Endothelial cell of umbilical vein (primary cell): ENCODE measurements at regions not wholly inside any gene's neighbourhood (a gene's known extent, or its start where the extent isn't known, plus 50 kb on each side); places are given as distances from the start of the nearest gene placed in this dataset.
A peak's percentile ranks its signal among the peaks of the same experiment; 100 is the strongest.

ENCODE experiments used
- BruUV-seq: library from RNA; stranded (reverse); fragments of 400-500 nt; replicated peaks from 2 replicates; lab custom pipeline; 2021; lab: Mats Ljungman, UMichigan
- CTCF ChIA-PET: fragments of 300-600, 350-600 bp; sonication (Branson Sonifier 250); formaldehyde crosslinking; loops from one replicate; lab custom pipeline; 2021; ENCODE audit warnings: antibody characterized with exemption, inconsistent platforms; lab: Charles Lee
- POLR2A ChIA-PET: fragments of 300-600, 350-600 bp; sonication (Branson Sonifier 250); formaldehyde crosslinking; loops from one replicate; lab custom pipeline; 2021; ENCODE audit warnings: antibody characterized with exemption, inconsistent platforms; lab: Charles Lee
- DNase-seq: peaks from one replicate; pipeline ENCODE4 v3.0.0-alpha.2; 2011; ENCODE audit warnings: low read depth, low spot score
- FAIRE-seq: peaks from 2 replicates; lab custom pipeline; 2011; peaks lifted over from hg19 to GRCh38; lab: Jason Lieb, UNC
- H2AFZ ChIP-seq: 2 replicates; pipeline ENCODE4 v1.6.0; 2012; ENCODE audit warnings: low read depth, low read length, control low read depth, inconsistent platforms
- H3K27ac ChIP-seq: 2 replicates; pipeline ENCODE4 v1.5.1; 2011; ENCODE audit warnings: low read depth, mild to moderate bottlenecking, control low read depth, low read length, moderate library complexity; ENCODE audit not compliant: insufficient read depth
- H3K27me3 ChIP-seq, 2 experiments: 2 replicates each; pipeline versions ENCODE4 v1.6.0 to v1.6.1; 2011; ENCODE audit warnings: low read length in 2 of 2, mixed read lengths in 1 of 2; ENCODE audit not compliant: control insufficient read depth in 2 of 2, insufficient read depth in 2 of 2
- H3K36me3 ChIP-seq, 2 experiments: 2 replicates in 1 of 2; 3 replicates in 1 of 2; pipeline ENCODE4 v1.5.1; 2011; ENCODE audit warnings: low read length in 2 of 2, mild to moderate bottlenecking in 1 of 2, moderate library complexity in 1 of 2; ENCODE audit not compliant: control insufficient read depth in 2 of 2, insufficient read depth in 2 of 2; ENCODE audit errors: extremely low read depth in 1 of 2
- H3K4me1 ChIP-seq: 3 replicates; pipeline ENCODE4 v1.5.1; 2011; ENCODE audit warnings: mild to moderate bottlenecking, low read length; ENCODE audit not compliant: control insufficient read depth, insufficient read depth; ENCODE audit errors: extremely low read depth
- H3K4me2 ChIP-seq: 2 replicates; pipeline ENCODE4 v1.6.1; 2011; ENCODE audit warnings: low read length, control low read depth, mixed read lengths; ENCODE audit not compliant: insufficient read depth
- H3K4me3 ChIP-seq, 3 experiments: fragments of 200-600 bp in 1 of 3; sonication (generic), shearing (Covaris generic) in 1 of 3; replicated peaks in 1 of 3; 2 replicates each; pipeline ENCODE4 v1.5.1; 2011 to 2016; ENCODE audit warnings: control low read depth in 3 of 3, low read length in 3 of 3, mild to moderate bottlenecking in 2 of 3, inconsistent platforms in 1 of 3, low read depth in 1 of 3, moderate library complexity in 1 of 3; ENCODE audit not compliant: insufficient read depth in 1 of 3
- H3K79me2 ChIP-seq: 2 replicates; pipeline ENCODE4 v1.6.0; 2012; ENCODE audit warnings: low read length, inconsistent platforms; ENCODE audit not compliant: control insufficient read depth, insufficient read depth
- H3K9ac ChIP-seq: replicated peaks from 2 replicates; pipeline ENCODE3; 2011; ENCODE audit warnings: low read length, control low read depth; ENCODE audit not compliant: insufficient read depth; ENCODE audit errors: extremely low read depth
- H3K9me1 ChIP-seq: replicated peaks from 3 replicates; pipeline ENCODE4 v1.6.0; 2011; ENCODE audit warnings: mild to moderate bottlenecking, low read length; ENCODE audit not compliant: control insufficient read depth, insufficient read depth; ENCODE audit errors: extremely low read depth
- H3K9me3 ChIP-seq: replicated peaks from 2 replicates; pipeline ENCODE4 v1.5.1; 2012; ENCODE audit warnings: low read length, inconsistent platforms; ENCODE audit not compliant: control insufficient read depth, insufficient read depth
- H4K20me1 ChIP-seq: replicated peaks from 2 replicates; pipeline ENCODE3; 2011; ENCODE audit warnings: mild to moderate bottlenecking, low read length; ENCODE audit not compliant: control insufficient read depth, insufficient read depth; ENCODE audit errors: extremely low read depth
- FOS ChIP-seq: IDR thresholded peaks from 2 replicates; pipeline ENCODE4 v1.6.1; 2011; ENCODE audit warnings: mild to moderate bottlenecking, low read length, moderate library complexity, borderline replicate concordance; ENCODE audit not compliant: insufficient read depth
- GATA2 ChIP-seq: IDR thresholded peaks from 2 replicates; pipeline ENCODE4 v1.7.0; 2011; ENCODE audit warnings: low read depth, mild to moderate bottlenecking, moderate library complexity, mixed read lengths, low read length; ENCODE audit not compliant: insufficient read length, insufficient read depth
- JUN ChIP-seq: IDR thresholded peaks from 2 replicates; pipeline ENCODE4 v1.6.1; 2011; ENCODE audit warnings: borderline replicate concordance, low read depth; ENCODE audit not compliant: insufficient read length, insufficient read depth
- MYC ChIP-seq: IDR thresholded peaks from one replicate; pipeline ENCODE4 v1.6.1; 2011; ENCODE audit warnings: mild to moderate bottlenecking, low read depth, low read length
- POLR2AphosphoS5 ChIP-seq: IDR thresholded peaks from 2 replicates; pipeline ENCODE4 v1.6.1; 2012; ENCODE audit warnings: low read depth, mild to moderate bottlenecking, control low read depth, low read length, moderate library complexity; ENCODE audit not compliant: insufficient read depth
- dilution Hi-C: fragments of 300-500 bp; cut with MboI; formaldehyde crosslinking; loops from one replicate; pipeline ENCODE4 v1.15.0; 2019; ENCODE audit warnings: low sequenced_read_pairs; ENCODE audit not compliant: extremely low pct_ligation_motif_present
- intact Hi-C: fragments of 100-400 bp; cut with micrococcal nuclease; formaldehyde crosslinking; loops from one replicate; pipeline ENCODE4 v1.10.0; 2022
- TF ChIP-seq, protein P1 (sequence below), 2 donors: IDR thresholded peaks; 1 replicate in 1 of 2; 2 replicates in 1 of 2; pipeline ENCODE4 v1.5.1; 2011; ENCODE audit warnings: low read length in 2 of 2, mild to moderate bottlenecking in 2 of 2, moderate library complexity in 2 of 2, control low read depth in 1 of 2, inconsistent platforms in 1 of 2, low read depth in 1 of 2; ENCODE audit not compliant: insufficient read depth in 1 of 2; ENCODE audit errors: extremely low read depth in 1 of 2
- TF ChIP-seq, protein P2 (sequence below): IDR thresholded peaks from 2 replicates; pipeline ENCODE4 v1.6.1; 2011; ENCODE audit not compliant: insufficient read depth, insufficient read length

DNA sequence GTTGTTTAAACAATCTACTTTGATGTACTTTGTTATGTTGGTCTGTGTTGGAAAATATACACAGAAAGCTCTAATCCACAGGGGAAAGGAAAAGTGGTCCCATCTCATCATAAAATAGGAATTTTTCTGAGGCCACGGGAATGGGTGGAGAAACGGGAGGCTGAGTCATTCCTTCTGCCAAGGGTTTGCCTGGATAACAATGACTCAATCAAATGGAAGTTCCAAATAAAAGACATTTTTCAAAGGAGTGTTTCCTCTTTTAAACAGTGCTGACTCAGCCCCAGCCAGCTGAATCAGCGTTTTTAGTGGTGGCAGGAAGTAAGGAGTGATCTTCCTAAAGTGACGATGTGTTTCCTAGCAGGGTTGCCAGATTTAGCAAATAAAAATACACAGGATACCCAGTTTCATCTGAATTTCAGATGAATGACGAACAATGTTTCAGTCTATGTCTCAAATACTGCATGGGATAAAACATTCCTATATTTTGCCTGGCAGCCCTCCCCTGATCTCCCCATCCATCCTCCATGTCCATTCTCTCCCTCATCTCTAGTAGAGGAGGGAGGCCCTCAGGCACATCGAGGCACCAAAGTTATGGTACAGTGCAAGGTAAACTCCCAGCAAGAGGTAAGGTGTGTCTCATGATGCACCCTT, 345.4 kb upstream of the GATB start:
- TF ChIP-seq FOS: peak; percentile 99
- peak; percentile 28 for TF ChIP-seq GATA2
- peak; percentile 70 for TF ChIP-seq POLR2AphosphoS5
- TF ChIP-seq, protein P1, sequence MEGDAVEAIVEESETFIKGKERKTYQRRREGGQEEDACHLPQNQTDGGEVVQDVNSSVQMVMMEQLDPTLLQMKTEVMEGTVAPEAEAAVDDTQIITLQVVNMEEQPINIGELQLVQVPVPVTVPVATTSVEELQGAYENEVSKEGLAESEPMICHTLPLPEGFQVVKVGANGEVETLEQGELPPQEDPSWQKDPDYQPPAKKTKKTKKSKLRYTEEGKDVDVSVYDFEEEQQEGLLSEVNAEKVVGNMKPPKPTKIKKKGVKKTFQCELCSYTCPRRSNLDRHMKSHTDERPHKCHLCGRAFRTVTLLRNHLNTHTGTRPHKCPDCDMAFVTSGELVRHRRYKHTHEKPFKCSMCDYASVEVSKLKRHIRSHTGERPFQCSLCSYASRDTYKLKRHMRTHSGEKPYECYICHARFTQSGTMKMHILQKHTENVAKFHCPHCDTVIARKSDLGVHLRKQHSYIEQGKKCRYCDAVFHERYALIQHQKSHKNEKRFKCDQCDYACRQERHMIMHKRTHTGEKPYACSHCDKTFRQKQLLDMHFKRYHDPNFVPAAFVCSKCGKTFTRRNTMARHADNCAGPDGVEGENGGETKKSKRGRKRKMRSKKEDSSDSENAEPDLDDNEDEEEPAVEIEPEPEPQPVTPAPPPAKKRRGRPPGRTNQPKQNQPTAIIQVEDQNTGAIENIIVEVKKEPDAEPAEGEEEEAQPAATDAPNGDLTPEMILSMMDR (IDR thresholded peaks at IDR 0.05; ENCODE audit: extremely low read depth in 1 of 2, insufficient read depth in 1 of 2, low read depth in 1 of 2, low read length in 2 of 2): no peak
- peak; percentile 98 for TF ChIP-seq JUN
- no peak for TF ChIP-seq MYC
- TF ChIP-seq, protein P2, sequence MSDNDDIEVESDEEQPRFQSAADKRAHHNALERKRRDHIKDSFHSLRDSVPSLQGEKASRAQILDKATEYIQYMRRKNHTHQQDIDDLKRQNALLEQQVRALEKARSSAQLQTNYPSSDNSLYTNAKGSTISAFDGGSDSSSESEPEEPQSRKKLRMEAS: no peak
- DNase-seq (peak; percentile 96), FAIRE-seq (peak; percentile 91)
- intact Hi-C loops: loop anchor here (1.0 to 5.0 kb wide), 6 partner anchors 101 to 431 kb away; partner anchors contain the start of gene FBXW7
- peak overlapping the region; percentile 27 for H3K4me2 ChIP-seq
- no peaks in the 10 kb centered on the region for H3K79me2 ChIP-seq
- no peaks in the 10 kb centered on the region for H3K36me3 ChIP-seq
- peak overlapping the region; percentile 82 for H3K27ac ChIP-seq
- no peaks in the 10 kb centered on the region for H3K27me3 ChIP-seq
- H4K20me1 ChIP-seq: no peaks in the 10 kb centered on the region
- no peaks in the 10 kb centered on the region for H3K9me1 ChIP-seq
- H3K4me1 ChIP-seq: peaks cover 16% of the 10 kb centered on the region
- H3K9me3 ChIP-seq: no peaks in the 10 kb centered on the region
- CTCF ChIA-PET: no interaction called here
- dilution Hi-C loops: no loop called here
- H3K9ac ChIP-seq: peak overlapping the region; percentile 20
- no TSS peak for BruUV-seq
- POLR2A ChIA-PET: no interaction called here
- peak overlapping the region; percentile 51 for H2AFZ ChIP-seq
- no peak overlapping the region for H3K4me3 ChIP-seq
